ENCODE measurements at regions not wholly inside any gene's neighbourhood (a gene's known extent, or its start where the extent isn't known, plus 50 kb on each side); places are given as distances from the start of the nearest gene placed in this dataset.
A peak's percentile ranks its signal among the peaks of the same experiment; 100 is the strongest.

DNA sequence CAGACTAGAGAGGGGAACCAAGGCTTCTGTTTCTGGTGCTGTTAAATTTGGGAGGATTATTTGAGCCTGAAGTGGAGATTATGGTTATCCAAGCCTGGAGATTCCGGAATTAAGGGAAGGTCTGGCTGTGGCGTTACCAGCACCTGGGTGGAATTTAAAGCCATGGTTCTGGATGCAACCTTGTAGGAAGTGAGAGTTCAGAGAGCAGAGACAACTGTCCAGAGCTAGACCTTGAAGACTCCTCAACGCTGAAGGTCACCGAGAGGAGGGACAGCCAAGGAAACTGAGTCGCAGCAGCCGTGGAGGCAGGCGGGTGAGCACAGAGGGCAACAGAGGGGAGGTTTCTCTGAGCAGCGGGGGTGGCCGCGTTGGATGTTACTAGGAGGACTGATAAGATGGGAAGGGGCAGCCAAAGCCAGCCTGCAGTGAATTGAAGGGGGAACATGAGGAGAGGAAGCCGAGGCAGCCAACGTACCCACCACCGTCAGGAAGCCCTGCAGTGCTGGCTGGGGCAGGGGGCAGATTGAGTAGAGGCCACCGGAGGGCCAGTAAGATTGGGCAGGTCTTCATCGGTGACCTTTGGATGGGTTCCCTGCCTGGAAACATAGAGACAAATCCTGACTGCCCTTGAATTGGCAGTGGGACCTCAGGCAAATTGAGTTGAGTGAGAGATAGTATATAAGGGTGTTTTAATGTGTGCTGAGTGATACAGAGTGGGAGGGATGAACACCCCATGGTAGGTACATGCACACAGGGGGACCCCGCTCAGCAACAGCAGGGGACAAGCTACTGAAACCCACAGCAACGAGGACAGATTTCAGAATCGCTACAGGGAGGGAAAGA is 90.3 kb downstream of the SNX5 start (continued):
- TF ChIP-seq, protein P1, sequence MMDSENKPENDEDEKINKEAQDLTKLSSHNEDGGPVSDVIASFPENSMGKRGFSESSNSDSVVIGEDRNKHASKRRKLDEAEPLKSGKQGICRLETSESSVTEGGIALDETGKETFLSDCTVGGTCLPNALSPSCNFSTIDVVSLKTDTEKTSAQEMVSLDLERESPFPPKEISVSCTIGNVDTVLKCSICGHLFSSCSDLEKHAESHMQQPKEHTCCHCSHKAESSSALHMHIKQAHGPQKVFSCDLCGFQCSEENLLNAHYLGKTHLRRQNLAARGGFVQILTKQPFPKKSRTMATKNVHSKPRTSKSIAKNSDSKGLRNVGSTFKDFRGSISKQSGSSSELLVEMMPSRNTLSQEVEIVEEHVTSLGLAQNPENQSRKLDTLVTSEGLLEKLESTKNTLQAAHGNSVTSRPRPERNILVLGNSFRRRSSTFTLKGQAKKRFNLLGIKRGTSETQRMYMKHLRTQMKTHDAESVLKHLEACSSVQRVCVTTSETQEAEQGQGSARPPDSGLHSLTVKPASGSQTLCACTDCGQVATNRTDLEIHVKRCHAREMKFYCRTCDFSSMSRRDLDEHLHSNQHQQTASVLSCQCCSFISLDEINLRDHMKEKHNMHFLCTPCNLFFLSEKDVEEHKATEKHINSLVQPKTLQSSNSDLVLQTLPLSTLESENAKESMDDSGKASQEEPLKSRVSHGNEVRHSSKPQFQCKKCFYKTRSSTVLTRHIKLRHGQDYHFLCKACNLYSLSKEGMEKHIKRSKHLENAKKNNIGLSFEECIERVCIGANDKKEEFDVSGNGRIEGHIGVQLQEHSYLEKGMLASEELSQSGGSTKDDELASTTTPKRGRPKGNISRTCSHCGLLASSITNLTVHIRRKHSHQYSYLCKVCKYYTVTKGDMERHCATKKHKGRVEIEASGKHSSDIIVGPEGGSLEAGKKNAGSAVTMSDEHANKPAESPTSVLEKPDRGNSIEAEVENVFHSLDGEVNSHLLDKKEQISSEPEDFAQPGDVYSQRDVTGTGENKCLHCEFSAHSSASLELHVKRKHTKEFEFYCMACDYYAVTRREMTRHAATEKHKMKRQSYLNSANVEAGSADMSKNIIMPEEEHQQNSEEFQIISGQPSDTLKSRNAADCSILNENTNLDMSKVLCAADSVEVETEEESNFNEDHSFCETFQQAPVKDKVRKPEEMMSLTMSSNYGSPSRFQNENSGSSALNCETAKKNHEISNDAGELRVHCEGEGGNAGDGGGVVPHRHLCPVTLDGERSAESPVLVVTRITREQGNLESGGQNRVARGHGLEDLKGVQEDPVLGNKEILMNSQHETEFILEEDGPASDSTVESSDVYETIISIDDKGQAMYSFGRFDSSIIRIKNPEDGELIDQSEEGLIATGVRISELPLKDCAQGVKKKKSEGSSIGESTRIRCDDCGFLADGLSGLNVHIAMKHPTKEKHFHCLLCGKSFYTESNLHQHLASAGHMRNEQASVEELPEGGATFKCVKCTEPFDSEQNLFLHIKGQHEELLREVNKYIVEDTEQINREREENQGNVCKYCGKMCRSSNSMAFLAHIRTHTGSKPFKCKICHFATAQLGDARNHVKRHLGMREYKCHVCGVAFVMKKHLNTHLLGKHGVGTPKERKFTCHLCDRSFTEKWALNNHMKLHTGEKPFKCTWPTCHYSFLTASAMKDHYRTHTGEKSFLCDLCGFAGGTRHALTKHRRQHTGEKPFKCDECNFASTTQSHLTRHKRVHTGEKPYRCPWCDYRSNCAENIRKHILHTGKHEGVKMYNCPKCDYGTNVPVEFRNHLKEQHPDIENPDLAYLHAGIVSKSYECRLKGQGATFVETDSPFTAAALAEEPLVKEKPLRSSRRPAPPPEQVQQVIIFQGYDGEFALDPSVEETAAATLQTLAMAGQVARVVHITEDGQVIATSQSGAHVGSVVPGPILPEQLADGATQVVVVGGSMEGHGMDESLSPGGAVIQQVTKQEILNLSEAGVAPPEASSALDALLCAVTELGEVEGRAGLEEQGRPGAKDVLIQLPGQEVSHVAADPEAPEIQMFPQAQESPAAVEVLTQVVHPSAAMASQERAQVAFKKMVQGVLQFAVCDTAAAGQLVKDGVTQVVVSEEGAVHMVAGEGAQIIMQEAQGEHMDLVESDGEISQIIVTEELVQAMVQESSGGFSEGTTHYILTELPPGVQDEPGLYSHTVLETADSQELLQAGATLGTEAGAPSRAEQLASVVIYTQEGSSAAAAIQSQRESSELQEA (CRISPR knock-in tag; IDR thresholded peaks at IDR 0.05; ENCODE audit: not compliant biosample characterization): peak; percentile 62
- TF ChIP-seq ZNF383 (CRISPR knock-in tag; IDR thresholded peaks at IDR 0.05; ENCODE audit: borderline replicate concordance) (0 out of 2 replicates have a peak, but pooled peaks have one; percentile 15), IKZF4 (CRISPR knock-in tag; IDR thresholded peaks at IDR 0.05; ENCODE audit: borderline replicate concordance, low read depth, not compliant biosample characterization) (no peak), ZSCAN30 (CRISPR knock-in tag; IDR thresholded peaks at IDR 0.05) (peak; percentile 88), ZNF343 (CRISPR knock-in tag; IDR thresholded peaks at IDR 0.05) (0 out of 2 replicates have a peak, but pooled peaks have one; percentile 23), HHEX (CRISPR knock-in tag; IDR thresholded peaks at IDR 0.05) (no peak), NPAS2 (CRISPR knock-in tag; IDR thresholded peaks at IDR 0.05; ENCODE audit: borderline replicate concordance) (no peak), RBM39 (IDR thresholded peaks at IDR 0.05; ENCODE audit: low read depth, low read length, poor library complexity, severe bottlenecking) (no peak), KDM4B (CRISPR knock-in tag; IDR thresholded peaks at IDR 0.05) (no peak), ZNF619 (CRISPR knock-in tag; IDR thresholded peaks at IDR 0.05) (no peak), ZFX (CRISPR knock-in tag; IDR thresholded peaks at IDR 0.05; ENCODE audit: low read depth) (no peak), KLF11 (CRISPR knock-in tag; IDR thresholded peaks at IDR 0.05) (no peak), MYC (CRISPR knock-in tag; IDR thresholded peaks at IDR 0.05; ENCODE audit: borderline replicate concordance) (no peak; the same call in 1 of the 2 replicates), ZNF615 (CRISPR knock-in tag; IDR thresholded peaks at IDR 0.05; ENCODE audit: borderline replicate concordance) (no peak), RBFOX2 (IDR thresholded peaks at IDR 0.05; ENCODE audit: low read depth, low read length) (no peak; the same call in 1 of the 2 replicates), ISL2 (CRISPR knock-in tag; IDR thresholded peaks at IDR 0.05) (no peak), ZNF709 (CRISPR knock-in tag; IDR thresholded peaks at IDR 0.05) (no peak)
- TF ChIP-seq, protein P2, sequence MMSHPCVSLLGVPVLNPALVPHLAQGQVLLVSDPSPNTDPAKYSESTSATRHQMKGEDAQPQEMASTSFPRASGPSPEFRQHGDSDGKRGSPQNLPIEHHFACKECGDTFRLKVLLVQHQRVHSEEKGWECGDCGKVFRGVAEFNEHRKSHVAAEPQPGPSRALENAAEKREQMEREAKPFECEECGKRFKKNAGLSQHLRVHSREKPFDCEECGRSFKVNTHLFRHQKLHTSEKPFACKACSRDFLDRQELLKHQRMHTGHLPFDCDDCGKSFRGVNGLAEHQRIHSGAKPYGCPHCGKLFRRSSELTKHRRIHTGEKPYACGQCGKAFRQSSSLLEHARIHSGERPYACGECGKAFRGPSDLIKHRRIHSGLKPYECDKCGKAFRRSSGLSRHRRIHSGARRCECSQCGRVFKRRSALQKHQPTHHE (CRISPR knock-in tag; IDR thresholded peaks at IDR 0.05; ENCODE audit: borderline replicate concordance): no peak
- TF ChIP-seq, protein P3, sequence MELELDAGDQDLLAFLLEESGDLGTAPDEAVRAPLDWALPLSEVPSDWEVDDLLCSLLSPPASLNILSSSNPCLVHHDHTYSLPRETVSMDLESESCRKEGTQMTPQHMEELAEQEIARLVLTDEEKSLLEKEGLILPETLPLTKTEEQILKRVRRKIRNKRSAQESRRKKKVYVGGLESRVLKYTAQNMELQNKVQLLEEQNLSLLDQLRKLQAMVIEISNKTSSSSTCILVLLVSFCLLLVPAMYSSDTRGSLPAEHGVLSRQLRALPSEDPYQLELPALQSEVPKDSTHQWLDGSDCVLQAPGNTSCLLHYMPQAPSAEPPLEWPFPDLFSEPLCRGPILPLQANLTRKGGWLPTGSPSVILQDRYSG (CRISPR knock-in tag; IDR thresholded peaks at IDR 0.05): no peak

All from HepG2 (cell line).